CD4-positive, alpha-beta T cell treated with Interleukin-15 for 1 hour (primary cell): ENCODE measurements at regions not wholly inside any gene's neighbourhood (a gene's known extent, or its start where the extent isn't known, plus 50 kb on each side); places are given as distances from the start of the nearest gene placed in this dataset.
"Not testable (repeated sequence)": the region's sequence is repeated elsewhere in the genome, so short reads cannot be mapped to it uniquely, and the experiment has no call there.

ENCODE experiments used
- DNase-seq: peaks from one replicate; pipeline ENCODE4 v3.0.0-alpha.2; 2020

DNA sequence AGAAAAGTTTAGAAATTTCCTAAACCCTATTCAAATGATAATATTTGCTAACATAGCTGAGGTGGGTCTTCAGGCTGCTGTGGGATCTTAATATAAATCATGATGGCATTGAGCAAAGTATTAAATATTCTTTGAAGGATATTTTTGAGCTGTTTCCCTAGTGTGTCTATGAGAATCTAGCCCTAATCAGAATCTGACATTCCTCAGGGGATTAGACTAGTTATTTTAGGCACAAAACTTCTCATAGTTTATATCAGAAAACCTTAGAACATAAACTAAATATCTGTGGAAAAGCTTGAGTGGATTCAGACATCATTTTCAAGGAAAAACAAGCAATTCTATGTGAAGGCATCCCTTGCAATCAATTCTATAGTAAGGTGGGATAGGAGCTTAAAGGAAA lies 594.5 kb downstream of the RFPL4B start:
- DNase-seq, result no peak

DNA sequence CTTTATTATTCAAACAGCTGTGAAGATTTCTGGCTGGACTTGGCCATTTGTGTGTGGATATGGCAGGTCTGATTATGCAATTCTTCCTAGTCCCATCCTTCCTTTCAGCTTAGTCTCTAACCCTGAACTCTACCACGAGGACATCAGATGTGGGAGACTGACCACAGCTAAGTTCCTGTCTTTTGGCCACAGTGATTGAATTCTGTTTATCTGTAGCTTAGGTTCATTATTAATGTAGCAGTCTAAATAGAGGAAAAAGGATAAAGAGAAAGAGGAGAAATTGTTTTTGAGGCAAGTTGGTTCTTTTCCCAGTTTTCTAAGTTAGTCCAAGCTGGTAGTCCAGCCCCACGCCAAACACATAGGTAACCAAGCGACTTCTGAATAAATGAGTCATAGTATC lies 598.9 kb downstream of the RFPL4B start:
- DNase-seq, result no peak

- DNase-seq, result no peak
Measured at GRCh38 chr6:112947507-112947906, 600.4 kb downstream of the RFPL4B start.

GRCh38 chr6:112951829-112952228 lies 604.7 kb downstream of the RFPL4B start:
- no peak for DNase-seq

- not testable (repeated sequence) for DNase-seq
Measured at GRCh38 chr6:112955743-112956142, 608.6 kb downstream of the RFPL4B start.

DNA sequence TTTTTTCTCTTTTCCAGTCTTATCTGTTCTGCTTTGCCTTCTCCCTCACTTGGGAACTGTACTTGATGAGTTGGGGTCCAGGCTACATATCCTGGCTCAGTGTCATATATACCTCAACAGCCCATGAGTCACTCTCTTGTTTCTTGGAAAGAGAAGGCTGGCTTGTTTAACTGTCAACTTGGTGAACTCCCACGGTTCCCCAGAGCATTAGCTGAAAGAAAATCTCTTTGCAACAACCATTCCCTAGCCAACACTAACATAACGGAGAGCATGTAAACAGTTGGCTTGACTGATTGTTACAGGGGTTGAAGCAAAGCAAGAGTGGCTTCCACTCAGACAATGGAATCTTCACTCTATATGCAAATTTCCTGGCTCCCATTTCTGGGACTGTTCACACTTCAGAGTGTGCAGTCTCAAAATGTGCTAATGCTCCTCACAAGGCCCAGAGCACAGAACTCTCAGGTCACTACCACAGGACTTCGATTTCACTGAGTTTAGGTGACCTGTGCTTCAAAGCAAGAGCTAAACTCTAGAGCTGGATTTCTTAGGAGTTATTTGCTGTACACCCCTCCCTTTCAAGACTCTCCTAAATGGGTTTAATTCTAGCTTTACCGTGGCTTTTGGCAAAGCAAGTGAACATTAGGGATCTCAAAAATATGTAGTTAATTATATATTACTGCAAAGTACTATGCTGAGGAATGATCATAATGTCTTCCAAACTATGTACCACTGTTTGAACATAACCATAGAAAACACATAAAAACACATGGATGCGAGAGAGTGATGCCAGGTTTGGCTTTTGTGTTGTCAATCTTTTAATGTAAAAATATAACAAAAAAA lies 609.8 kb downstream of the RFPL4B start:
- no peak for DNase-seq

DNA sequence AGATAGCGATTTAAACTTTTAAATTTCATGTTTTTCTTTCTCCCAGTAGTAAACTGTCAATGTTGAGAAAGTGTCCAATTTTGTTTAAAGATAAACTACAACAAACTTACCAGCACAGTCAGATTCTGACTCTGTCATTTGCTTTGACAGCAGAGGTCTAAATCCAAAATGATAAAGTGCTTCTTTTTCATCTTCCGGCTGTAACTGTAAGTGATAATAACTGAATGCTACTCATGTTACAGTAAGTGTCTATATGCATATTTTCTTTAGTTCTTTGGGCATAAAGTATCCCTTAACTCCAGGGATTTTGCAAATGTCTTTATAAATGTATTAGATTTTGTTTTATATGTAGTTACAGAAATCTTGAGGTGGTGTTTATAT lies 610.4 kb downstream of the RFPL4B start:
- no peak for DNase-seq

DNA sequence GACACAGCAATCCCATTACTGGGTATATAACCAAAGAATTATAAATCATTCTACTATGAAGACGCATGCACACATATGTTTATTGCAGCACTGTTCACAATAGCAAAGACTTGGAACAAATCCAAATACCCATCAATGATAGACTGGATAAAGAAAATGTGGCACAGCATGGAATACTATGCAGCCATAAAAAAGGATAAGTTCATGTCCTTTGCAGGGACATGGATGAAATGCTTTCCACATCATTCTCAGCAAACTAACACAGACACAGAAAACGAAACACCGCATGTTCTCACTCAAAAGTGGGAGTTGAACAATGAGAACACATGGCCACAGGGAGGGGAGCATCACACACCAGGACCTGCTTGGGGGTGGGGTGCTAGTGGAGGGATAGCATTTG lies 613.0 kb downstream of the RFPL4B start:
- DNase-seq, result not testable (repeated sequence)

DNA sequence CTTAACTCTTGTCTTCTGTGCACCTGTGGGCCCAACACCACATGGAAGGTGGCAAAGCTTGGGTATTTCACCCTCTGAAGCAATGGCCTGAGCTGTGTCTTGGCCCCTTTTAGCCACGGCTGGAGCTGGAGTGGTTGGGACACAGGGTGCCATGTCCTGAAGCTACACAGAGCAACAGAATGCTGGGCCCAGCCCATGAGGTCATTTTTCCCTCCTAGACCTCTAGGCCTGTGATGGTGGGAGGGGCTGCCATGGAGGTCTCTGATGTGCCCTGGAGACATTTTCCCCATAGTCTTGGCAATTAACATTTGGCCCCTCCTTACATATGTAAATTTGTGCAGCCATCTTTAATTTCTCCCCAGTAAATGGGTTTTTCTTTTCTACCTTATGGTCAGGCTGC lies 620.8 kb downstream of the RFPL4B start:
- no peak for DNase-seq

DNA sequence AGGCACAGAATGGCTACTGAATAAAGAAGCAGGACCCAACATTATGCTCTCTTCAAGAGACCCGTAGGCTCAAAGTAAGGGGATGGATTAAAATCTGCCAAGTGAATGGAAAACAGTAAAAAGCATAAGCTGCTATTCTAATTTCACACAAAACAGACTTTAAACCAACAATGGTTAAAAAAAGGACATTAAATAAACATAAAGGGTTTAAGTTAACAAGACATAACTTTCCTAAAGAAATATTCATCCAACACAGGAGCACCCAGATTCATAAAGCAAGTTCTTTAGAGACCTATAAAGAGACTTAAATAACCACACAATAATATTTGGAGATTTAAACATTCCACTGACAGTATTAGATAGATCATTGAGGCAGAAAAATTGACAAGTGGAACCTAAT lies 624.5 kb downstream of the RFPL4B start:
- DNase-seq, result no peak

DNA sequence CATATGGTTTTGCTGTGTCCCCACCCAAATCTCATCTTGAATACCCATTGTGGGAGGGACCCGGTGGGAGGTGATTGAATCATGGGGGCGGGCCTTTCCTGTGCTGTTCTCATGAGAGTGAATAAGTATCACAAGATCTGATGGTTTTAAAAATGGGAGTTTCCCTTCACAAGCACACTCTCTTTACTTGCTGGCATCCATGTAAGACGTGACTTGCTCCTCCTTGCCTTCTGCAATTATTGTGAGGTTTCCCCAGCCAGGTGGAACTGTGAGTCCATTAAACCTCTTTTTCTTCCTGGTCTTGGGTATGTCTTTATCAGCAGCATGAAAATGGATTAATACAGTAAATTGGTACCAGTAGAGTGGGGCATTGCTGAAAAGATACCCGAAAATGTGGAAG lies 627.8 kb downstream of the RFPL4B start:
- not testable (repeated sequence) for DNase-seq

DNA sequence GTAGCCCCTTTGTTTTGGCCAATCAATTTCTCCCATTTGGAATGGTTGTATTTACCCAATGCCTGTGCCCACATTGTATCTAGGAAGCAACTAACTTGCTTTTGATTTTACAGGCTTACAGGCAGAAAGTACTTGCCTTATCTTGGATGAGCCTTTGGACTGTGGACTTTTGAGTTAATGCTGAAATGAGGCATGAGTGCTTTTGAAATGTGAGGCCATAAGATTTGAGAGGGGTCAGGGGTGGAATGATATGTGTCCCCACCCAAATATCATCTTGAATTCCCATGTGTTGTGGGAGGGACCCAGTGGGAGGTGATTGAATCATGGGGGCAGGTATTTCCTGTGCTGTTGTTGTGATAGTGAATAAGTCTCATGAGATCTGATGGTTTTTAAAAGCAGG lies 629.4 kb downstream of the RFPL4B start:
- not testable (repeated sequence) for DNase-seq

GRCh38 chr6:112979830-112980229 lies 632.7 kb downstream of the RFPL4B start:
- DNase-seq, result no peak

DNA sequence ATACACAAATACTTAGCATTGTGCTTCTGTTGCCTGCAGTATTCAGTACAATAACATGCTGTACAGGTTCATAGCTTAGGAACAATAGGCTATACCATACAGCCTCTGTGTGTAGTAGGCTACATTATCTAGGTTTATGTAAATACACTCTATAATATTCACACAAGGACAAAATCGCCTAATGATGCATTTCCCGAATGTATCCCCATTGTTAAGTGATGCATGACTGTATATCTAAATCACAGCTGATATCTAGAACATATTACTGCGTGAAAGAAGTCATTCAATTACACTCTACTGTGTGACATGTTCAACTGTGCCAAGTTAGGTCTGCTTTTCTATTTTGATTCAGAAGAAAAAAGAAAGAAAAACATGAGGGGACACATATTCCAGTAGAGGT lies 633.5 kb downstream of the RFPL4B start:
- DNase-seq, result no peak

DNA sequence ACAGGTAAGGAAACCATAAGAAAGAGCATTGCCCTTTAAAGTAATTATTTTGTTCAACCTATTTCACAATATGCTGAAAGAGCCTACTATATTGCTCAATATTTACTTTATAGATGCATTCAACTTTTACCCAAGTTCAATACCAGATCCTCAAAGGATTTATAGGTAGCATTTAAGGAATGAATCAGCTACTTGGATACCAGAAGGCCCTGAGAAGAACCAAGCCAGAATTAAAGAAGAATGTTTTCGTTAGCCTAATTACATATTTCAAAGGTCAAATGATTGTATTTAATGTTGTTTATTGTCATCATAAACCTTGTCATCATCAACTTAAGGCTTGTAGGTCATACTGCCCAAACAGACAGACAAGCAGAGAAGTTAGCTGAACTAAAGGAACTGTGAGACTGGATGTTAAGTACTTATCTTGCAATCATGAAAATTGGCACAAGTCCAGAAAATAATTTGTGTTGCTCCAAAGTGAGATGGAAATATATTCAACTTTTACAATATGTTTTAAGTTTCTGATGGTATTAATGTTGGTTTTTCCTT lies 636.7 kb downstream of the RFPL4B start:
- no peak for DNase-seq

GRCh38 chr6:112984899-112985298 lies 637.8 kb downstream of the RFPL4B start:
- DNase-seq, result no peak

- no peak for DNase-seq
Measured at GRCh38 chr6:112986321-112986720, 639.2 kb downstream of the RFPL4B start.

- DNase-seq, result no peak
Measured at GRCh38 chr6:112988748-112989147, 641.6 kb downstream of the RFPL4B start.

GRCh38 chr6:112990971-112991370 lies 643.8 kb downstream of the RFPL4B start:
- DNase-seq, result no peak

DNA sequence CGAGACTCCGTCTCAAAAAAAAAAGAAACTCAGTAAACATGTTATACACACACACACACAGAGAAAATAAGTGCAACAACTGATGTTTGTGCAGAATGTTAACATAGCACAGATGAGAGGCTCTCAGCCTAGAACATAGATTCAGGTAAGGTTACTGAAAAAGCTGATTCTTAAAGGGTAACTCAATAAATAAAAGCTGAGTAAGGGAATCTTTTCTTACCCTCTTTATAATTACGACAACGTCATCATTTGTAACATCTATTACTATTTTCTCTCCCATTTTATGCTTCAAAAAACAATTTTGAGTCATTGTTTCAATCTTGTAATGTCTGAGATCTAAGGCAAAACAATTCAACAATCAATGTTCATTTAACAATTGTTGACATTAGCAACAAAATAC lies 644.8 kb downstream of the RFPL4B start:
- DNase-seq, result no peak

GRCh38 chr6:112997421-112998085 lies 650.4 kb downstream of the RFPL4B start:
- DNase-seq, result no peak

DNA sequence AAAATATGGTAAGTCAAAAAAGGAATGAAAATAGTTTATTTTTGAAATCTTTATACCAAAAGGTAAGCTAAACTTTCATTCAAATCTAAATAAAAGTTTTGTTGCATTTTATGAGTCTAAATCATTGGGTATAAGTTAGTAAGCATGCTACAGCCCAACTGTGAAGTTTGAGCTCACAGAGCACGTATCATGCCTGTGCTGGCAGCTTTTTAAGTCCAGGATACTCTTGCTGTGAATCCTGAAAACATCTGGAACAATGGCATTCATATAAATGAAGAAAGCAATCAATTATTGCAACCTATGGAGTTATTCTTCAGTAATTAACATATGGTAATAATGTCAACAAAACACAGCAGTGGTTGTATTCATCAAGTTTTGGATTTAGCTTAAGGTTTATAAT lies 656.9 kb downstream of the RFPL4B start:
- no peak for DNase-seq

- no peak for DNase-seq
Measured at GRCh38 chr6:113004470-113005270, 657.5 kb downstream of the RFPL4B start.
